Fibroblast of lung (primary cell): ENCODE measurements at regions not wholly inside any gene's neighbourhood (a gene's known extent, or its start where the extent isn't known, plus 50 kb on each side); places are given as distances from the start of the nearest gene placed in this dataset.

ENCODE experiments used
- DNase-seq, 2 donors: peaks; one replicate each; pipeline versions ENCODE4 v3.0.0 to v3.0.0-alpha.2; 2010; ENCODE audit warnings: low read depth in 2 of 2
- H2AFZ ChIP-seq: 2 replicates; pipeline ENCODE4 v1.5.1; 2012; ENCODE audit warnings: low read length, control low read depth, inconsistent platforms
- H3K27ac ChIP-seq: 2 replicates; pipeline ENCODE4 v1.5.1; 2011; ENCODE audit warnings: low read length, control low read depth; ENCODE audit not compliant: insufficient read depth
- H3K27me3 ChIP-seq: 2 replicates; pipeline ENCODE4 v1.5.1; 2011; ENCODE audit warnings: mild to moderate bottlenecking, low read length; ENCODE audit not compliant: control insufficient read depth, insufficient read depth
- H3K36me3 ChIP-seq: 2 replicates; pipeline ENCODE4 v1.5.1; 2011; ENCODE audit warnings: low read length; ENCODE audit not compliant: control insufficient read depth, insufficient read depth
- H3K4me1 ChIP-seq: 2 replicates; pipeline ENCODE4 v1.5.1; 2011; ENCODE audit warnings: low read length; ENCODE audit not compliant: control insufficient read depth, insufficient read depth; ENCODE audit errors: extremely low read depth
- H3K4me2 ChIP-seq: 2 replicates; pipeline ENCODE4 v1.5.1; 2011; ENCODE audit warnings: low read length, control low read depth; ENCODE audit not compliant: insufficient read depth; ENCODE audit errors: extremely low read depth
- H3K4me3 ChIP-seq, 4 experiments: fragments of 200-600 bp in 1 of 4; sonication (generic) in 1 of 4; replicated peaks in 1 of 4; 2 replicates each; pipeline ENCODE4 v1.5.1; 2011 to 2016; ENCODE audit warnings: low read length in 4 of 4, low read depth in 3 of 4, mild to moderate bottlenecking in 3 of 4, control low read depth in 2 of 4, inconsistent platforms in 1 of 4, mixed read lengths in 1 of 4; ENCODE audit not compliant: insufficient read depth in 1 of 4; ENCODE audit errors: control extremely low read depth in 1 of 4
- H3K79me2 ChIP-seq: 2 replicates; pipeline ENCODE4 v1.5.1; 2012; ENCODE audit warnings: mild to moderate bottlenecking, low read length, inconsistent platforms; ENCODE audit not compliant: control insufficient read depth, insufficient read depth
- H3K9ac ChIP-seq: 2 replicates; pipeline ENCODE4 v1.5.1; 2011; ENCODE audit warnings: mild to moderate bottlenecking, low read length, control low read depth; ENCODE audit not compliant: insufficient read depth
- H3K9me3 ChIP-seq: 2 replicates; pipeline ENCODE4 v1.5.1; 2012; ENCODE audit warnings: low read depth, low read length; ENCODE audit not compliant: control insufficient read depth, insufficient read depth
- H4K20me1 ChIP-seq: 2 replicates; pipeline ENCODE4 v1.5.1; 2011; ENCODE audit warnings: low read length; ENCODE audit not compliant: control insufficient read depth, insufficient read depth; ENCODE audit errors: extremely low read depth
- CTCF ChIP-seq, 2 donors: IDR thresholded peaks in 1 of 2; conservative IDR thresholded peaks in 1 of 2; 1 replicate in 1 of 2; 2 replicates in 1 of 2; pipeline ENCODE4 v1.5.1; 2011 to 2012; ENCODE audit warnings: low read length in 2 of 2, control low read depth in 1 of 2, inconsistent platforms in 1 of 2, low read depth in 1 of 2, mild to moderate bottlenecking in 1 of 2
- EZH2 ChIP-seq: IDR thresholded peaks from 2 replicates; pipeline ENCODE4 v1.5.1; 2012; ENCODE audit warnings: low read length, control low read depth, mild to moderate bottlenecking; ENCODE audit errors: missing control alignments

- Histone ChIP-seq H3K9ac (no peak overlapping the region), H3K9me3 (no peaks in the 10 kb centered on the region), H3K4me2 (no peak overlapping the region), H3K79me2 (no peaks in the 10 kb centered on the region), H3K4me1 (no peaks in the 10 kb centered on the region), H3K4me3 (no peak overlapping the region), H3K27me3 (no peaks in the 10 kb centered on the region), H3K27ac (no peak overlapping the region), H4K20me1 (no peaks in the 10 kb centered on the region), H2AFZ (no peak overlapping the region), H3K36me3 (no peaks in the 10 kb centered on the region)
- DNase-seq, result no peak
- TF ChIP-seq EZH2, result no peak
- no peak for TF ChIP-seq CTCF (conservative IDR thresholded peaks at IDR 0.05 in 1 of 2, IDR thresholded peaks at IDR 0.05 in 1 of 2; ENCODE audit: low read depth in 1 of 2, low read length in 2 of 2)
Observed at GRCh38 chr10:27439101-27439500, 65.0 kb upstream of the RAB18 start.

GRCh38 chr10:27437775-27438174 lies 66.3 kb upstream of the RAB18 start:
- Histone ChIP-seq H3K27ac (no peak overlapping the region), H3K4me1 (no peaks in the 10 kb centered on the region), H3K9me3 (no peaks in the 10 kb centered on the region), H3K9ac (no peak overlapping the region), H3K4me3 (no peak overlapping the region), H3K27me3 (no peaks in the 10 kb centered on the region), H2AFZ (no peak overlapping the region), H3K36me3 (no peaks in the 10 kb centered on the region), H3K79me2 (no peaks in the 10 kb centered on the region), H4K20me1 (no peaks in the 10 kb centered on the region), H3K4me2 (no peak overlapping the region)
- no peak for DNase-seq
- TF ChIP-seq EZH2 (no peak), CTCF (conservative IDR thresholded peaks at IDR 0.05 in 1 of 2, IDR thresholded peaks at IDR 0.05 in 1 of 2; ENCODE audit: low read depth in 1 of 2, low read length in 2 of 2) (no peak)

- no peak overlapping the region for H3K9ac ChIP-seq
- no peaks in the 10 kb centered on the region for H3K27me3 ChIP-seq
- H3K4me2 ChIP-seq, result no peak overlapping the region
- H3K4me3 ChIP-seq, result no peak overlapping the region
- H3K9me3 ChIP-seq, result no peaks in the 10 kb centered on the region
- H3K4me1 ChIP-seq, result no peaks in the 10 kb centered on the region
- H3K79me2 ChIP-seq, result no peaks in the 10 kb centered on the region
- no peak for DNase-seq
- H4K20me1 ChIP-seq, result no peaks in the 10 kb centered on the region
- H3K27ac ChIP-seq, result no peak overlapping the region
- no peaks in the 10 kb centered on the region for H3K36me3 ChIP-seq
- H2AFZ ChIP-seq, result no peak overlapping the region
- TF ChIP-seq EZH2 (no peak), CTCF (conservative IDR thresholded peaks at IDR 0.05 in 1 of 2, IDR thresholded peaks at IDR 0.05 in 1 of 2; ENCODE audit: low read depth in 1 of 2, low read length in 2 of 2) (no peak)
Observed at GRCh38 chr10:27436710-27437109, 67.4 kb upstream of the RAB18 start.
